ENCODE measurements at regions not wholly inside any gene's neighbourhood (a gene's known extent, or its start where the extent isn't known, plus 50 kb on each side); places are given as distances from the start of the nearest gene placed in this dataset.

DNA sequence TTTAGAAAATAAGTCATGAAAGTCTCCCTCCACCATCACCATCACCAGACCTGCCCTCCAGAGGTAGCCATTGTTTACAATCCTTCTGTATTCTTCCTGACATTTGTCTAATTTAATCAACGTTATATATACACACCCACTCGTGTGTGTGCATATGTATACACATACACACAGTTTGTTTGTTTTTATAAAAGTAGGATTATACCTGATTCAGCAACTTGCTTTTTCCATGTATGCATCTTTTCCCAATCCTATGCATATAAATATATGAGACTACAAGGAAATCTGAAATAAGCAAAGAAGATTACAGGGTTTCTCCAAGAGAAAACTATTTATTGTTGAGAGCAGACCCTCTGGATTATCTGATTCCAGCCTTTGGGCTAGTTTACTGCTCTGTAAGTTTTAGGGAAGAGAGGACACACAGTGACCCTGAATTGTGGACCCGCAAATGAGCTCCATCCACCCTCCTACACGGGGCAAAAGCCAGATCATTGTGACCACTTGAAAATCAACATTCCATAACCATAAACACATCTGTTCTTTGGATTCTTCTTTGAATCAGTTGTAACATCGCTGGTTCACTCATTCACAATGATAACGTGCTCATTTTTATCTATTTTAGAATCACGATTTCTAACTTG is 104.3 kb downstream of the CPN2 start:
- TF ChIP-seq POLR2A (IDR thresholded peaks at IDR 0.05; ENCODE audit: low read depth, low read length) (no peak), POLR2AphosphoS5 (IDR thresholded peaks at IDR 0.05; ENCODE audit: low read depth, low read length) (no peak), TAF1 (IDR thresholded peaks at IDR 0.05; ENCODE audit: borderline replicate concordance, low read depth, low read length) (no peak)
